Activated CD8-positive, alpha-beta memory T cell treated with anti-CD3 and anti-CD28 coated beads for 1 hour (primary cell): ENCODE measurements at regions not wholly inside any gene's neighbourhood (a gene's known extent, or its start where the extent isn't known, plus 50 kb on each side); places are given as distances from the start of the nearest gene placed in this dataset.
"Not testable (repeated sequence)": the region's sequence is repeated elsewhere in the genome, so short reads cannot be mapped to it uniquely, and the experiment has no call there.

Experiments used
- DNase-seq, 2 donors: peaks; one replicate each; pipeline ENCODE4 v3.0.0-alpha.2; 2020; ENCODE audit warnings: low read depth in 1 of 2; ENCODE audit errors: extremely low read depth in 1 of 2

DNA sequence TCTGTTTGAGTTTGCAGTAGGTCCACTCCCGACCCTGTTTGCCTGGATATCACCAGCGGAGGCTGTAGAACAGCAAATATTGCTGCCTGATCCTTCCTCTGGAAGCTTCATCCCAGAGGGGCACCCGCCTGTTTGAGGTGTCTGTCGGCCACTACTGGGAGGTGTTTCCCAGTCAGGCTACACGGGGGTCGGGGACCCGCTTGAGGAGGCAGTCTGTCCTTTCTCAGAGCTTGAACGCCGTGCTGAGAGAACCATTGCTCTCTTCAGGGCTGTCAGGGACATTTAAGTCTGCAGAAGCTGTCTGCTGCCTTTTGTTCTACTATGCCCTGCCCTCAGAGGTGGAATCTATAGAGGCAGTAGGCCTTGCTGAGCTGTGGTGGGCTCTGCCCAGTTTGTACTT is 422.3 kb downstream of the CCDC85A start:
- not testable (repeated sequence) for DNase-seq

DNA sequence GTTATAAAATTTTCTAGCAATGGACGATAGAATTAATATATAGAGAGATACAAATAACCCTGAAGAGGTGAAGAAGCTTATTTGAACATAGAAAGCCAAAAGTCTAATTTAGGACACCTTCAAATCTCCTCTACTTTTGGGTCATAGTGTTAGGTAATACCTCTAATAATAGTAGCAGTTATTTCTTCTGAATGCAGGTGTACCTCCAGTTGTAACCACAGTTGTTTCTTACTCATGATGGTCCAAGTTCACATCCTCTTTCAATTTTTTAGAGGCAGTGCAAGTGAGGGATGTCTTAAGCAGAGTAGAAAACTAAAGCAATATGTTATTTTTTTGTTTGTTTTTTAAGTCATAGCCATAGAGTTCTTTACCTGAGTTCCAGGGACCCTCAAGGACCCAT is 429.5 kb downstream of the CCDC85A start:
- DNase-seq = no peak

DNA sequence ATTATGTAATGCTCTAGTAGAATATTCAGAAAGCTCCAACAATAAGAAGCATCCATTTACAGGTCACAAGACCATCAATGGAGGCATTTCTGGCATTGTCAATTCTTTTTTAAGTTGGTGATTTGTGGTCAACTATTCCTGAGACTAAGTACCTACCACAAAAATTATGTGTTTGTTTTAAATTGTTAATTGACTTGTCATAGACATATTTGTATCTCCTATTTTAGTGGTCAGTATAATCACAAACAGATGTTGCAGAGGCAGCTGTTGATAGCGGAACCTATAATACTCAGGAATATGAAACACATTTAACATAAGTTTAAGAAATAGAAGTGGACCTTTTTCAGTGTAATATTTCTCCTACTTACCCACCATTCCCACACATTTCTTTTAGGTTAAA is 430.1 kb downstream of the CCDC85A start:
- no peak for DNase-seq

DNA sequence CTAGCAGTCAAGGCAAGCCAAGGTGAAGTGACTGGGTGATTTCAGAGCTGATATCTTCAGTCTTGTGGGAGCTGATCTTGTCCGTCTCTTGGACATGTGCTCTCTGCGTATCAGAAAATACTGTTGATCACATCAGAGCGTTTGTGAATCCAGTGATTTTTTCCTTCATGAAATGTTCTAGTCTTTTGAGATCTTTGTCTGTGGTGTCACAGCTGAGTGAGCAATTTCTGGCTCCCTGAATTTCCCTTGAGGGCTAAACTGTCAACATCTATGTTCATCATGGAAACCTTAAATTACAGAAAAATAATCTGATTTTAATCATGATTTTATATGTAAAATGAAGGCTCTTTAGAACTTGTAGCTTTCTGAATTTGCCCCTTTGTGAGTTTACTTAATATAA is 432.0 kb downstream of the CCDC85A start:
- DNase-seq = no peak

DNA sequence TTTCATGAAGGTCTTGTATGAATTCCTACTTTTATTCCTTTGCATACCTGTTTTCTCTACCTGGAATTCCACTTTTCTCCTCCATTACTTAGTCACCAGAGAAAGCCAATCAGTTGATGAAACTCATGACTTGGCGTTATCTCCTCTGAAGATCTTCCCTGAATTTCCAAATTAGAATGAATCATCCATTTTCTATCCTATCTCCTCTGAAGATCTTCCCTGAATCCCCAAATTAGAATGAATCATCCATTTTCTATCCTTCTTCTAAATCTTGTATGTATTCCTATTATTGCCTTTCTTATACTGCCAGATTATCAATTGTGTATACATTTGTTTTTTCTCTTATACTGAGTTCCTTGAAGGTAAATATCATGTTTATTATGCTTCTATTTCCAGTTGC is 440.4 kb downstream of the CCDC85A start:
- no peak for DNase-seq

DNA sequence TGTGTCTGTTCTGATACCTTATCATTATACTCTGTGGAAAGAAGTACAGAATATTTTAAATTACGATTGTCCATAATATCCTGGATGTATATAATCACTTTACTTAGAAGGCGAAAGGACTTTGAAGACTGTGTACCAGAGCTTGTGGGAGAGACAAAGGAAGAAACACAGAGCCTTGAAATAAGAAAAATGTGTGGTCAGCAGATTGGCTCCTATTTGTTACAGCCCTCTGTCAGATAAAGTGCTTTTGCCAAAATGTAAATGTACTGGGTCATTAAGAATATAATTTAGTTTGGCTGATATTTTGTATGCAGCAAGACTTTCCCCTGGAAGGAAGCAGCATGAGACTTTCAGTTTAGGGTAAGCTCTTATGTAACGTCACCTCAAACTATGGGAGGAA is 443.1 kb downstream of the CCDC85A start:
- DNase-seq = no peak

DNA sequence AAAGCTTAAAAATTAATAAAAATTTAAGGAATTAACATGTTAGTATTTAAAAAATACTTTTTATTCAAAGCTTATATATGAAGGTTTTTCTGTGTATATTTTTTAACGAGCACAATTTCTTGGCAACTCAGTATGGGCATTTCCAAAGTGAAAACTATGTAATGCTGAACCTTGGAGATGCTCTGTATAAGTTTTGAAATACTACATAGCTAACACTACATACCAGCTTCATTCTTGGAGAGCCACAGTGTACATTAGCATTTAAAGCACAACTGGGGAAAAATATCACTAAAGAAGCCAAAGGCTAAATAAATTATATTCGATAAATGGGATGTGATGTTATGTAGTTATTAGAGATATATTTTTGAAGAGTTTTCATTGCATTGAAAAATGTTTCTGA is 446.5 kb downstream of the CCDC85A start:
- DNase-seq = no peak

DNA sequence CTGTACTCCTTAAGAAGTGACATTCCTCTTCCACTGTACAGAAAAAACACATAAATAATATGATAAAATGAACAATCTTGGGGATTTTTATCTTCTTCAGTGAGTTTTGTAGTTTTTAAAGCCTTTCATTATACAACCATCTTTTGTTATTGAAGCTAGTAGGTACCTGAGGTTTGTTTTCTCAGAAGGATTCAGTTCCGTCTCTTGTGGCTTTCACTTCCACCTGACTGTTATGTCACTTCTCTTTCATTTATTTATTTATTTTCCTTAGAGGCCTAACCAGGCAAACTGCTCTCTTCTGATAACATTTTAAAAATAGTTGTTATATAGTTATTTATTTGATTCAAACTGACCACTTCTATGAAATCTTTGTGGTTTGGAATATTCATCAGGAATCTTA is 464.2 kb downstream of the CCDC85A start:
- no peak for DNase-seq

DNA sequence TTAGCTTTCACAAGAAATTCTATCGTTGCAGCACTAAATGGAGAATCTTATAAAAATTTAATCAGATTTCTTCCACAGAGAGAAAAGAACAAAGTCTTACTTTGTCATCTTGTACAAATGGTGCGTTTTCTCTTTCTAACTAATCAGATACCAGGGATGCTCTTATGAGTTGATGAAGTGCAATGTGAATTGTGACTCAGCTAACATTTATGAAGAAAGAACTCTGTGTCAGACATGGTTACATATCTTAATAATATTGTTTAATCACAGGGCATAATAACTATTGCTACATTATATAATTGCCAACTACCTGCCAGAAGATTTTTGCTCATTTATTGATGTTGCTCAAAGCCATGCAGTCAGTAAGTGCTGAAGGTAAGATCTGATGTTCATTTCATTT is 465.0 kb downstream of the CCDC85A start:
- no peak for DNase-seq

DNA sequence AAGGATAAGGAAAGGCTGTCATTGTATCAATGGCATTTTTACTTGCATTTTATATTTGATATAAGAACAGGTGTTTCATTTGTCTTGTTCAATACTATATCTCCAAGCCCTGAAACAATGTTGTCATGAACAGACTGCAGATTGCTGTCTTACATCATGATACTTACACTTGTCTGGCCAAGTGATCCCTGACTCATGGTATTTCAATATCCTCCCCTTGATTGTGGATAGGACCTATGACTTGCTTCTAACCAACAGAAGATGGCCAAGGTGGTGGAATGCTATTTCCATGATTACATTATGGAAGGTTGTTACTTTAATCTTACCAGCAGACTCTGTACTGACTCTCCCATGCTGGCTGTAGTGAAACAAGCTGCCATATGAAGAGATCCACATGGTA is 471.1 kb downstream of the CCDC85A start:
- DNase-seq = no peak

DNA sequence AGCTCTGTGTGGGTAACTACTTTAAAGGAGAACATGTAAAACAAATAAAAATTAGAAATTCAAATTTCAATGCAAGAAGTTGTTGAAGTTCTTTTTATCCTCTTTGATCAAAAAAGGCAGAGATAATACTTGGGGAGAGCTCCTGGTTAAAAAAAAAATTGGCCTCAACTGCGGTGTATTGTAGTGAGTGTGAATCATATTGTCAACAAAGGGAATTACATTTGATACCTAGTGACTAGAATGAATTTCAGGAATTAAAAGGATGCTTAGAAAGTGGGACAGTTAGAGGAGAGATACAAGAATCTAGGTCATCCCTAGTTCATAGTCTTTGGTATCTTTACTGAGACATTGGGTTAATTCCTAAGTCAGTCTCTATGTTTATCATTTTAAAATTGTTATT is 473.0 kb downstream of the CCDC85A start:
- no peak for DNase-seq

DNA sequence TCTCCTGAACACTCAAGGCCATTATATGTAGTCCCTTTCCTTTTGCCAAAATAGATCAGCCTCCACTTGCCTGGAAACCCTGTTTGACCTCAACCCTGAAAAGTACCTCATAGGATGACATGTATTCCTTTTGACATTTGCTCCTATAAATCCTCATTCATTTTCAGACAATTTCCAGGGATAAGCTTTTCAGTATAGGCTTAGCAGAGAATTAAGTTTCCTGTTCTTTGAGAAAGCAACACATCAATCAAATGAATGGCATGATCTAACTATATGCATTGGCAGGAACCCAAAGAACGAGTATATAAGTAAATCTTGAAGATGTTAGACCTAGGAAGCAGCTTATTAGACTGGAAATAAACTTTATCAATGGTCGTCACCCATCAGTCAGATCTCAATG is 483.0 kb downstream of the CCDC85A start:
- no peak for DNase-seq

DNA sequence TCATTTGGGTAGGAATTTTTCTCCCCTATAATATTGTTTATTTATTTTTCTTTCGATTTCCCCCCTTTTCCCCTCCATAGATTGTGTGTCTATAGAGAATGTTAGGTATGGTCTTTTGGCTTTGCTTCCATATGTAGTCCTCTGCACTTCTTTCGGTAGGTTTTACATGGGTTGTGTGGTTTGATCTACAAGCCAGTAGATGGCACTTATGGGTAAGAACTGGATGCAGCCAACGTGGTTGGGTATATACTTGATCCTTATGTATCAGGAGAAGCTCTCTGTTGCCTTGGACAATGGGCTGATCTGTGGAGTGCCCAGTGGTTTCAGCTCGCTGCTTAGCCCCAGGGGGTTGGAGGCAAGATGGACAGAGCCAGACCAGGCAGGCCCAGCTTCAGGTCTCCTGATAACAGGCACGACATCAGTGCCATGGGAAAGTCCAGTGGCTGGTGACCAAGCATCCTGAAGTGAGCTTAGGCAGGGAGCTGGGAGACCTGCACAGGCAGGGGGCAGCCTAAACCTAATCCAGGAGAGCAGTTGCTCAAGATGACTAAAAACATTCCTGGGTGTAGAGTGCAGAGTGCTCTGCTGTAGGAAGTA is 488.3 kb downstream of the CCDC85A start:
- no peak for DNase-seq

DNA sequence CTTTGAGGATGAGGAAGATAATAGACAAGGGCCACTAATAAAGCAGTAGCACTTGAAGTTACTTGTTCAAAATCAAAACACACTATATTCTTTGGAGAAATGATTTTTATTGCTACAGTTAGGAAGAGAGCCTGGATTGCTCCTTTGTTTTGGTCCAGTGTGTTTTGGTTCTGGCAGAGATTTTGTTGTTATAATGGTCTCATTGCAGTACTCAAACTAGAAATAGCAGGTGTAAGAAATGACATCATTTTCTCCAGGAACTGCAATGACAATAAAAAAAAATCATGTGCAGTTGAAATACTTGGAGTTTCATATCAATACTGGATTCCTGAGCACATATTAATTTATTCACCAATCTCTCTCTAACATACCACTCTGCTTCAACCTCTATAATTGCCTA is 490.3 kb downstream of the CCDC85A start:
- DNase-seq = no peak

DNA sequence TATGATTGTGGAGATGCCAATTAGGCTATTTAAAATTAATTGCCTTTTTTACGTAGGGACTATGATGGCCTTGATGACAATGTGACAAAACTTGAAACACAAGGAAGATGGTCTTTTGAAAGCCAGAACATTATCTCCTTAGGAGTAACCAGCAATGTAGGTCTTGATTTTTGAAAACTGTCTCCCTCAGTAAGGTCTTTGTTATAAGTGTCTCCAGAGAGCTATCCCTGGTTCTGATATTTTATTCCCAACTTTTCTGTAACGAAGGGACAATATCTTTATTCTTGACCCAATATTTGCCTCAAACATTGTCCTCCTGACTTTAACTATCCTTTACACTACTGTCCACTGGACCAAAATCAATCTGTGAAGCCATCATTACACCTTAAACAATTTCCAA is 493.2 kb downstream of the CCDC85A start:
- no peak for DNase-seq

DNA sequence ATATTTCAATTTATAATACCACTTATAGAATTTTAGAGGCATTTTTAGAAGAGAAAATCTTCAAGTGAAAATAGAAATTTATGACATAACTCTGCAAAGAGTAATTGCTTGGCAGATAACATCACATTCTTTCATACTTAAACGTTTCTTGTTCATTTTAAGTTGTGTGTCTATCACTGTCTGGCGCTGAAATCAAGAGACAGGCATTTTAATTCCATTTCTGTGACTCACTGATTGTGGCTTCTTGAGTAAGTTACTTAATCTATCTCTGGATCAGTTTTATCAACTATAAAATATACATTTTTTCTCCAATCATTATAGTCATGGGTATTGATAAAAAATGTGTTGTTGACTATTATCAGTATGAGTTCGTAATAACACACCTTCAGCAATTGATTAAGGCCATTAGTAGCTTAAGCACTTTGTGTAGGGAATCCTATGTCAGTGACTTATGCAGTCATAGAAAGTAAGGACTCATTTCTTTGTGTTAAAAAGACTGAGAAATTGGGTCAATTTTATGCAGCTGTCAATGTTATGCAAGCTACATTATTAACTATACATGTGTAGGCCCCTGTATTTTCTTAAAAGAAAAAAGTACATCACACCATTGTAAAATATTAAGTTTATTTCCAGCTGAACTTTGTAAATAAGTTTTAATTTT is 497.3 kb downstream of the CCDC85A start:
- no peak for DNase-seq

DNA sequence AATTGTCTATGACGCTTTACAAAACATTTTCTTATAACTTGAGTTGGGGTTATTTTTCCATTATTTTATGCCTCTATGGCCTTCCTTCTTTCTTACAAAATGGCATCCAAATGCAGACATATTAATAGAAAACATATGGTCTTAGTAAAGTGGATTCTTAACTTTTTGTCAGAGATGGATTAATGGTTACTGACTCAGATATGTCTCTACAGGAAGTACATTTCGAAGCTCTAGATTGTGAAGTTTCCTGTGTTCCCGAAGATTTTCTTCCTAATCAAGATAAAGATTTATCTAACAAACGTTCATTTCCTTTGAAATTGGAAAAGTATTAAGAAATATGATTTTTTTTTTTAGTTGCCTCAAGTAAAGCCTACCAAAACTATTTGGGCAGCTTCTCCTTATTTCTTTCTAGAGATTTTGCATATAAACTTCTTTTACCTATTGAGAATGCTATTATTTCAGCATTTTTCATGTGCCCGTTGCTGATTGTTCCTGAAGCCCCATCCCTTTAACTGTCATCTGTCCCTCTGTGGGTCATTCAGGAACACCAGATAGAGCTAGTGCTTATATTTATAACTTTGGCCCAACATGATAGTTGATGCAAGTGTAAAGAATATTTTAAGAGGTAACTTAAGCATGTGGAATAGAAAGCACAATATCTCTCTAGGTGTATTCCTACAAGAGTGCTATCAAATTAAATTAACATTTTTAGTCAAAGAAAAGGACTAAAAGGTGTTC is 498.0 kb downstream of the CCDC85A start:
- DNase-seq = no peak

DNA sequence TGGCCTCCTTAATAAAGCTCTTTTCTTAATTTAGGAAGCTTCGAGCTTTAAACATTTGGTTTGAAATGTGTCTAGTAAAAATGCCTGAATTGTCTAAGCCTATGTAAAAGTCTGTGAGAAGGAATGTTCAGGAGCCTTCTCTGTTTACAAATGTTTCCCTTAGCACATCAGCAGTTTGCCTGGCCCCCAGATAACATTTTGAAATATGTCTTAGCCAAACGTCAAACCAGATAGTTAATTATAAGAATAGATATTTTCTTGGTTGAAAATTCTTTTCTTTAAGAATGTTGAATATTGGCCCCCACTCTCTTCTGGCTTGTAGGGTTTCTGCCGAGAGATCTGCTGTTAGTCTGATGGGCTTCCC is 498.6 kb downstream of the CCDC85A start:
- no peak for DNase-seq

DNA sequence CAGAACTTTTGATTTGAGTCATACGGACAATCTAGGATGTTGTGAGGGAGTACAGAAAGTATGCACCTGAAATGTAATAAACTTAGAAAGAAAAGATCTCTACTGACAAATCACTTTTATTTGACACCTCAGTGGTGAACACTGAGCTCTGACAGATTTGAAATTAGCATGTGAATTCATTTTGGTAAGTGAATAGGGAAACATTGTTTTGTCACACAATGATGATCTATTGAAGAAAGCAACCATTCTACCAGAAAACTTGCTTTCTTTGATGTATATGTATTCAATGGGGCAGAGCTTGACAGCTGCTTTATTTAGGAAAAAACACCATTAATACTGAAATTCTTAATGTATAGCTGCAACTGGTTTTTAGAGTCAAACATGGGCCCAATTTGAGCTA is 500.5 kb downstream of the CCDC85A start:
- DNase-seq = no peak

DNA sequence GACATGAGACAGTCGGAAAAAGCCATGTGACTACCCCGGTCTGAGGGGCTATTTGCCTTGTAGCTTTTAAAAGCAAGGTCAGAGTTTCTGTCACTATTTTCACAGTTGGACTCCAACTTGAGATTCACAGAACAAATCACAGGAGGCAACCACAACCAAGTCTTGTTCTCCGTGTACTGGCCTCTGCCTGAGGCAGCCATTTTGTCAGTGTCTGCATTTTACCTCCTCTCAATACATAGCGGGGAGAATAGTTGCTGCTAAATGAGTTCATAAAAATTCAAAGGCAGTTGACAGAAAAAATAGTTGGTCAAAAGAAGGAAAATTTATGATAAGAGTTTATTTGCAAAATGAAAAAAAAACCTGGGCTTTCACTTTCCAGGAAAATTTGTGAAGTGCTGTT is 501.4 kb downstream of the CCDC85A start:
- no peak for DNase-seq

DNA sequence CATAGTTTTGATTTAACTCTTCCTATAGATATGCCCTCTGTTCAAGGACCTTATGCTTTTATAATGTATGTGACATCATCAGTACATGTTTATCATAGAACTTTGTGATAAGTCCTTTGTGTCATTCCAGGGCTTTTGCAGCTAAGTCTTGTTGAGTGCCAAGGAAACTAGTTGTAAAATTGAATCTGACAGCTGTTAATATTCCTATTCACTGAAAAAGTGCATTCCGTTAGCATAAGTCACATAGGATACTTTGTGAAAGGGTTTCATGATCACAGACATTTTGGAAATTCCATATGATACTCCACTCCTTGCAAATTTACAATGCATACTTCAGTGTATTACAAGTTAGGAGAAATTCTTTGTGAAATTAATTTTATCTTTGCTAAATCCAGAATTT is 503.4 kb downstream of the CCDC85A start:
- DNase-seq = no peak

DNA sequence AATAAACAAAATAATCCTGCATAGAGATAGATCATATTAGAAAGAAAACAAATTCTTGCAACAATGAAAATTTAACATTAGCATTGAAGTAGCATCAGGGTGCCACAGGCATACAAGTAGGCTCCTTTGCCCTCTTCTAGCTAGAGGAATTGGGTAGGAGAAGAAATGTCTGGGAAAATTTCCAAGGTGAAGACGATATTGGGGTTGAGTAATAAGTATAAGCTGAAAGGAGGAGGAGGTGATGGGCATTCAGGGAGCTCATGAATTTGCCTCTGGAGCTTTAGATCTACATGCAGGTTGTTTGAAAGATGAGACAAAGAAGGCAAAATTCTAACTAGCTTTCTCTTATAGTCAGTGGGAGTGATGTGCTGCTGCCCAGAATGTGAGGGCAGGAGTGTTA is 504.9 kb downstream of the CCDC85A start:
- no peak for DNase-seq

DNA sequence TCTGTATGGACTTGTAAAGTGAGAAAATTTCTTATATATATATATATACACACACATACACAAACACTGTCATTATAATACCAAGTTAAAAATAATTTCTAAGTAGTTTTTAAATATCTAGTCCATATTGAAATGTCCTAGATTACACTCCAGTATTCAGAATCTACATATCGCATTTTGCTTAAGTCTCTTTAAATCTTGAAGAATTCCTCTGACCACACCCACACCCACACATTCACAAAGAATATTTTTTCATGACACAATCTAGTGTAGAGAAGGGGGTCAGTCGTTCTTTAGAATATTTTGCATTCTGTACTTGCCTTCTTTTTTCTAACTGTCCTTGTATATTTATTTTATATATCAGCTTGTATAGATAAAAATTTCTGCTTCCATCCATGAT is 509.7 kb downstream of the CCDC85A start:
- no peak for DNase-seq
